ENCODE measurements at regions not wholly inside any gene's neighbourhood (a gene's known extent, or its start where the extent isn't known, plus 50 kb on each side); places are given as distances from the start of the nearest gene placed in this dataset.

DNA sequence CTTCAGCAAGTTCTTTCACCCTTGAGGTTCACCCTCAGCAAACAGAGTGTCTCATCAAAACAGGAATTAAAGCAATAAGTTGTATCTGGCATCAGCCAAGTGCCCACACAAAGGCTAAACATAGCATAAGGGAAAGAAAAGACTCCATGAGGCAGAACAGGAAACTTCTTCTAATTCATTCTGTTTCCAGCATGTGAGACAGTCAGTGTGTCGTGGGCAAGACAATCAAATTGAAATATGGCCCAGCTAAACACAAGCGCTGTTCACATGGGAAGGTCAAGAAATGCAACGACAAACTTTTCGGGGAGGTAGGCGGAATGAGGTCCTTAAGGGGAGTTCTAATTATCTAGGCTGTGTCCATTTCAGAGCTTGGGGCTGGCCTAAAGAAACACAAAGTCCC, 393.4 kb downstream of the HAPSTR1 start:
- TF ChIP-seq, protein P1, sequence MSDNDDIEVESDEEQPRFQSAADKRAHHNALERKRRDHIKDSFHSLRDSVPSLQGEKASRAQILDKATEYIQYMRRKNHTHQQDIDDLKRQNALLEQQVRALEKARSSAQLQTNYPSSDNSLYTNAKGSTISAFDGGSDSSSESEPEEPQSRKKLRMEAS (IDR thresholded peaks at IDR 0.05; ENCODE audit: low read depth, low read length), result no peak
- no peak for TF ChIP-seq MYC (IDR thresholded peaks at IDR 0.05; ENCODE audit: low read depth, low read length)
- no peak for TF ChIP-seq POLR2A (IDR thresholded peaks at IDR 0.05; ENCODE audit: extremely low read depth, insufficient read length)
- TF ChIP-seq, protein P2, sequence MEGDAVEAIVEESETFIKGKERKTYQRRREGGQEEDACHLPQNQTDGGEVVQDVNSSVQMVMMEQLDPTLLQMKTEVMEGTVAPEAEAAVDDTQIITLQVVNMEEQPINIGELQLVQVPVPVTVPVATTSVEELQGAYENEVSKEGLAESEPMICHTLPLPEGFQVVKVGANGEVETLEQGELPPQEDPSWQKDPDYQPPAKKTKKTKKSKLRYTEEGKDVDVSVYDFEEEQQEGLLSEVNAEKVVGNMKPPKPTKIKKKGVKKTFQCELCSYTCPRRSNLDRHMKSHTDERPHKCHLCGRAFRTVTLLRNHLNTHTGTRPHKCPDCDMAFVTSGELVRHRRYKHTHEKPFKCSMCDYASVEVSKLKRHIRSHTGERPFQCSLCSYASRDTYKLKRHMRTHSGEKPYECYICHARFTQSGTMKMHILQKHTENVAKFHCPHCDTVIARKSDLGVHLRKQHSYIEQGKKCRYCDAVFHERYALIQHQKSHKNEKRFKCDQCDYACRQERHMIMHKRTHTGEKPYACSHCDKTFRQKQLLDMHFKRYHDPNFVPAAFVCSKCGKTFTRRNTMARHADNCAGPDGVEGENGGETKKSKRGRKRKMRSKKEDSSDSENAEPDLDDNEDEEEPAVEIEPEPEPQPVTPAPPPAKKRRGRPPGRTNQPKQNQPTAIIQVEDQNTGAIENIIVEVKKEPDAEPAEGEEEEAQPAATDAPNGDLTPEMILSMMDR (IDR thresholded peaks at IDR 0.05; ENCODE audit: low read depth, low read length), result no peak
- no peak for DNase-seq (ENCODE audit: low read depth)
- no peak overlapping the region for H3K4me3 ChIP-seq (ENCODE audit: low read depth, low read length)

DNA sequence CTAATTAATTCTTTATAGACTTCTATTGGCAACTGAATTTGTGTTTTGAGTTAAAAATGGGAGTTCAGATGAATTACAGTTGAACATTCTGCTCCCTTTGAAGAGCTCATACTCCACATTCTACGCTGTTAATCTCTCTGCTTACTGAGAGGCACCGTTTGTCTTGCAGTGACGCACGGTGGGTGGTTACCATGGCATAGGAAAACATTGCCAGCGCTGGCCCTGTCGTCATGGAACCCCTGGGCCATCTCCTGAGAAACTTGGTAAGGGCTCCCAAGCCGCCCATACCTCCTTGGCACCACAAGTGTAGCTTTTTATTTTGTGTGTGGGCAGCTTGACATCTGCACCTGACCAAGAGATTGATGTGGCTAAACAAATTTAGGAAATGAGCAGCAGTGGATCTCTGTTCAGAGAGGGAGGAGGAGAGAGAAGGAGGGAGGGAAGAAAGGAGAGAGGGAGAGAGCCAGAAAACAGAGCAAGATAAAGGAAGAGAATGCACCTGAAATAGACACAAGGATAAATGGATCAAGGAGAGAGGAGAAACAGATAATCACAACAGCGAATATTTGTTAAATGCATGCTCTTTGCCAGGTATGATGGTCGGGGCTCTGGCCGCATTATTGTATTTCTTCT, 398.5 kb downstream of the HAPSTR1 start:
- TF ChIP-seq POLR2A (IDR thresholded peaks at IDR 0.05; ENCODE audit: extremely low read depth, insufficient read length) (no peak), MYC (IDR thresholded peaks at IDR 0.05; ENCODE audit: low read depth, low read length) (no peak)
- TF ChIP-seq, protein P2 (IDR thresholded peaks at IDR 0.05; ENCODE audit: low read depth, low read length), result no peak
- TF ChIP-seq, protein P1 (IDR thresholded peaks at IDR 0.05; ENCODE audit: low read depth, low read length), result no peak
- H3K4me3 ChIP-seq (ENCODE audit: low read depth, low read length), result no peak overlapping the region
- no peak for DNase-seq (ENCODE audit: low read depth)

DNA sequence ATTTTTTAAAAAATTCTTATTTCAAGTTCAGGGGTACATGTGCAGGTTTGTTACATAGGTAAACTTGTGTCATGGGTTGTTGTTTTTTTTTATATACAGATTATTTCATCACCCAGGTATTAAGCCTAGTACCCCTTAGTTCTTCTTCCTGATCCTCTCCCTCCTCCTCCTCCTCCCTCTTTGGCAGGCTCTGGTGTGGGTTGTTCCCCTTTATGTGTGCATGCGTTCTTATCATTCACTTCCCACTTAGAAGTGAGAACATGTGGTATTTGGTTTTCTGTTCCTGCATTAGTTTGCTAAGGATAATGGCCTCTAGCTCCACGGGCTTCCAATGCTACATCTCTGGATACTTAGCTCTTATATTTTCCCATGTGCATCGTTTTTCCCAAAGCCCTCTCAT, 404.4 kb downstream of the HAPSTR1 start:
- DNase-seq (ENCODE audit: low read depth), result no peak
- no peak for TF ChIP-seq MYC (IDR thresholded peaks at IDR 0.05; ENCODE audit: low read depth, low read length)
- no peak for TF ChIP-seq POLR2A (IDR thresholded peaks at IDR 0.05; ENCODE audit: extremely low read depth, insufficient read length)
- TF ChIP-seq, protein P2 (IDR thresholded peaks at IDR 0.05; ENCODE audit: low read depth, low read length), result no peak
- TF ChIP-seq, protein P1 (IDR thresholded peaks at IDR 0.05; ENCODE audit: low read depth, low read length), result no peak
- H3K4me3 ChIP-seq (ENCODE audit: low read depth, low read length), result no peak overlapping the region

DNA sequence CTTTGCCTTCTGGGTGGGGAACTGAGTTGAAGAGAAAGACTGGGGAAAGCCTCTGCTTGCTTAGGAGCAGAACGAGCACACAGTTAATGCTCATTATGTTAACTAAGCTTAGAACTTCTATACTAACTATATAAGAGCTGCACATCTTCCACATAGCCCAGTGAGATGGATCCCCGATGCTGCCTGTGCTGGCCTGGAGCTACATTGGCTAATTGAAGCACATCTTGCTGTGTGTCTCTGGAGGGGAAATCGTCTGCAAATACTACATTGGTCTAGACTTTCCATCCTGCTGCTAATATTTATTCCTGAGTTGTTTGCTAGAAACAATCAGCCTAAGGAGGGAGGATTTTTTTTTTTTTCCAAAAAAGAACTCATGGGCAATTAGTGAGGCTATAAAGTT, 406.3 kb downstream of the HAPSTR1 start:
- DNase-seq (ENCODE audit: low read depth), result no peak
- no peak overlapping the region for H3K4me3 ChIP-seq (ENCODE audit: low read depth, low read length)

DNA sequence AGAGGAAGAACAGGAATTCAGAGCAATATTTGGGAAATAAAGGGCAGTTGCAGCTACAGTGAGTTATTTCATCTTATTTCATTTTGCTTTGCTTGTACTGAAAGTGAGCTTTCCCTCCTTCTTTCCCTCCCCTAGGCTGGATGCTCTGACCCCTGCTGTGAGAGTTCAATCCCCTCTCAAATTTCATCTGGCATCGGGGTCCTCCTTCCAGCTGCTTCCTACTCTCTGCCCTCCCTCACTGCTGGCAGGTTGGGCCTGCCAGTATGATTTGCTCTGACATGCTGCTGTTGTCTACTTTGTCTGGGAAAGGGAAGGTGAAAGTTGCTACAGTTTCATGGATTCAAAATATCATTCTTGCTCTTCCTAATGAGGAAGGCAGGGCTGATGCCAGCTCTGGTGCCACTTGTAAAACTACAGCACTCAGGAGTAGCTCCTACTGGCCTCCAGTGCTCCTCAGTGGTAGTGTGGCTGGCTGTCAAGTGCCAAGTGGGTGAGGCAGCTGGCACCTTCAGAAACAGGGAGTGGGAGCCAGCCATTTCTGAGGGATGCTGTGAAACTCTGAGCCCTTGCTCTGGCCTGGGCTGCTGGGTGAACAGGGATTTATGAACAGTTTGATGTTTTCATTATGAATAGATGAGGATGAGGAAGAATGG, 408.6 kb downstream of the HAPSTR1 start:
- no peak overlapping the region for H3K4me3 ChIP-seq (ENCODE audit: low read depth, low read length)
- DNase-seq (ENCODE audit: low read depth), result no peak
- TF ChIP-seq, protein P2 (IDR thresholded peaks at IDR 0.05; ENCODE audit: low read depth, low read length), result no peak

More for the DNA sequence above, 406.3 kb downstream of the HAPSTR1 start:
- TF ChIP-seq MYC (IDR thresholded peaks at IDR 0.05; ENCODE audit: low read depth, low read length) (no peak), POLR2A (IDR thresholded peaks at IDR 0.05; ENCODE audit: extremely low read depth, insufficient read length) (no peak)
- TF ChIP-seq, protein P1 (IDR thresholded peaks at IDR 0.05; ENCODE audit: low read depth, low read length), result no peak
- TF ChIP-seq, protein P2 (IDR thresholded peaks at IDR 0.05; ENCODE audit: low read depth, low read length), result no peak

Measured in NB4 (cell line).